ENCODE measurements at regions not wholly inside any gene's neighbourhood (a gene's known extent, or its start where the extent isn't known, plus 50 kb on each side); places are given as distances from the start of the nearest gene placed in this dataset.
"Not testable (repeated sequence)": the region's sequence is repeated elsewhere in the genome, so short reads cannot be mapped to it uniquely, and the experiment has no call there.

GRCh38 chr2:95654897-95655296 is 63.1 kb downstream of the TRIM43 start:
- DNase-seq (ENCODE audit: low read depth in 4 of 4, low spot score in 3 of 4) = not testable (repeated sequence)

- DNase-seq (ENCODE audit: low read depth in 4 of 4, low spot score in 3 of 4) = not testable (repeated sequence)
These were observed 64.8 kb downstream of the TRIM43 start for GRCh38 chr2:95656553-95656952.

GRCh38 chr2:95657937-95658336 is 66.1 kb downstream of the TRIM43 start:
- DNase-seq (ENCODE audit: low read depth in 4 of 4, low spot score in 3 of 4) = not testable (repeated sequence)

- not testable (repeated sequence) for DNase-seq (ENCODE audit: low read depth in 4 of 4, low spot score in 3 of 4)
These were observed 69.2 kb downstream of the TRIM43 start for GRCh38 chr2:95660766-95661562.

GRCh38 chr2:95663471-95664441 is 72.0 kb downstream of the TRIM43 start:
- not testable (repeated sequence) for DNase-seq (ENCODE audit: low read depth in 4 of 4, low spot score in 3 of 4)

GRCh38 chr2:95666636-95667035 is 74.8 kb downstream of the TRIM43 start:
- DNase-seq (ENCODE audit: low read depth in 4 of 4, low spot score in 3 of 4) = not testable (repeated sequence)

GRCh38 chr2:95667480-95667879 is 75.7 kb downstream of the TRIM43 start:
- no peak for DNase-seq (ENCODE audit: low read depth in 4 of 4, low spot score in 3 of 4)

- DNase-seq (ENCODE audit: low read depth in 4 of 4, low spot score in 3 of 4) = not testable (repeated sequence)
These were observed 77.1 kb downstream of the TRIM43 start for GRCh38 chr2:95668934-95669333.

GRCh38 chr2:95669441-95669991 is 77.7 kb downstream of the TRIM43 start:
- DNase-seq (ENCODE audit: low read depth in 4 of 4, low spot score in 3 of 4) = no peak

- DNase-seq (ENCODE audit: low read depth in 4 of 4, low spot score in 3 of 4) = no peak
These were observed 78.4 kb downstream of the TRIM43 start for GRCh38 chr2:95670167-95670566.

- no peak for DNase-seq (ENCODE audit: low read depth in 4 of 4, low spot score in 3 of 4)
These were observed 78.9 kb downstream of the TRIM43 start for GRCh38 chr2:95670686-95671085.

- not testable (repeated sequence) for DNase-seq (ENCODE audit: low read depth in 4 of 4, low spot score in 3 of 4)
These were observed 79.4 kb downstream of the TRIM43 start for GRCh38 chr2:95671171-95671570.

- not testable (repeated sequence) for DNase-seq (ENCODE audit: low read depth in 4 of 4, low spot score in 3 of 4)
These were observed 80.2 kb downstream of the TRIM43 start for GRCh38 chr2:95671992-95672391.

GRCh38 chr2:95672500-95672899 is 80.7 kb downstream of the TRIM43 start:
- DNase-seq (ENCODE audit: low read depth in 4 of 4, low spot score in 3 of 4) = not testable (repeated sequence)

GRCh38 chr2:95674186-95674585 is 82.4 kb downstream of the TRIM43 start:
- no peak for DNase-seq (ENCODE audit: low read depth in 4 of 4, low spot score in 3 of 4)

GRCh38 chr2:95676573-95676972 is 84.8 kb downstream of the TRIM43 start:
- DNase-seq (ENCODE audit: low read depth in 4 of 4, low spot score in 3 of 4) = not testable (repeated sequence)

- no peak for DNase-seq (ENCODE audit: low read depth in 4 of 4, low spot score in 3 of 4)
These were observed 85.5 kb downstream of the TRIM43 start for GRCh38 chr2:95677346-95677745.

GRCh38 chr2:95677833-95678232 is 86.0 kb downstream of the TRIM43 start:
- not testable (repeated sequence) for DNase-seq (ENCODE audit: low read depth in 4 of 4, low spot score in 3 of 4)

- DNase-seq (ENCODE audit: low read depth in 4 of 4, low spot score in 3 of 4) = not testable (repeated sequence)
These were observed 89.4 kb downstream of the TRIM43 start for GRCh38 chr2:95681158-95681557.

GRCh38 chr2:95681589-95682081 is 89.8 kb downstream of the TRIM43 start:
- not testable (repeated sequence) for DNase-seq (ENCODE audit: low read depth in 4 of 4, low spot score in 3 of 4)
